ENCODE measurements at regions not wholly inside any gene's neighbourhood (a gene's known extent, or its start where the extent isn't known, plus 50 kb on each side); places are given as distances from the start of the nearest gene placed in this dataset.

DNA sequence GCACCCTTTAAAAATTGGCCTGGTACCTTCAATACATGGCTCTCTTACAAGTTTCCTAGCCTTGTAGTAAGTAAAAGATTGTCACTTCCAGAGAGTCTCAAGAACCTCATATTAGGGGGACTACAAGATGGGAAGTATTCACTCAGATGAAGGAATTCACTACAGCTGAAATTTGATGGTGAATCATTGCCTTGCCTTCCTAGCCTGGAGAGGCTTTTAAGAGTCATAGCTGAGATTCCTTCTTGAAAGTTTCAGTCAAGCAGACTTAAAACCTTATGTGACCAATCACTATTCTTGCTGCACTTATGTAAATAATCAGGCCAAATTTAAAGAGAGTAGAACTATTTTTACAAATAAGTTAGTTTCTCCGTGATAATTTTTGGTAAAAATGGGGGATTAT is 451.6 kb downstream of the TRHDE start:
- TF ChIP-seq POLR2A (IDR thresholded peaks at IDR 0.05; ENCODE audit: extremely low read depth, insufficient read length) (no peak), MYC (IDR thresholded peaks at IDR 0.05; ENCODE audit: low read depth, low read length) (no peak)
- TF ChIP-seq, protein P1, sequence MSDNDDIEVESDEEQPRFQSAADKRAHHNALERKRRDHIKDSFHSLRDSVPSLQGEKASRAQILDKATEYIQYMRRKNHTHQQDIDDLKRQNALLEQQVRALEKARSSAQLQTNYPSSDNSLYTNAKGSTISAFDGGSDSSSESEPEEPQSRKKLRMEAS (IDR thresholded peaks at IDR 0.05; ENCODE audit: low read depth, low read length) = no peak
- TF ChIP-seq, protein P2, sequence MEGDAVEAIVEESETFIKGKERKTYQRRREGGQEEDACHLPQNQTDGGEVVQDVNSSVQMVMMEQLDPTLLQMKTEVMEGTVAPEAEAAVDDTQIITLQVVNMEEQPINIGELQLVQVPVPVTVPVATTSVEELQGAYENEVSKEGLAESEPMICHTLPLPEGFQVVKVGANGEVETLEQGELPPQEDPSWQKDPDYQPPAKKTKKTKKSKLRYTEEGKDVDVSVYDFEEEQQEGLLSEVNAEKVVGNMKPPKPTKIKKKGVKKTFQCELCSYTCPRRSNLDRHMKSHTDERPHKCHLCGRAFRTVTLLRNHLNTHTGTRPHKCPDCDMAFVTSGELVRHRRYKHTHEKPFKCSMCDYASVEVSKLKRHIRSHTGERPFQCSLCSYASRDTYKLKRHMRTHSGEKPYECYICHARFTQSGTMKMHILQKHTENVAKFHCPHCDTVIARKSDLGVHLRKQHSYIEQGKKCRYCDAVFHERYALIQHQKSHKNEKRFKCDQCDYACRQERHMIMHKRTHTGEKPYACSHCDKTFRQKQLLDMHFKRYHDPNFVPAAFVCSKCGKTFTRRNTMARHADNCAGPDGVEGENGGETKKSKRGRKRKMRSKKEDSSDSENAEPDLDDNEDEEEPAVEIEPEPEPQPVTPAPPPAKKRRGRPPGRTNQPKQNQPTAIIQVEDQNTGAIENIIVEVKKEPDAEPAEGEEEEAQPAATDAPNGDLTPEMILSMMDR (IDR thresholded peaks at IDR 0.05; ENCODE audit: low read depth, low read length) = no peak
- DNase-seq (ENCODE audit: low read depth) = no peak
- no peak overlapping the region for H3K4me3 ChIP-seq (ENCODE audit: low read depth, low read length)

DNA sequence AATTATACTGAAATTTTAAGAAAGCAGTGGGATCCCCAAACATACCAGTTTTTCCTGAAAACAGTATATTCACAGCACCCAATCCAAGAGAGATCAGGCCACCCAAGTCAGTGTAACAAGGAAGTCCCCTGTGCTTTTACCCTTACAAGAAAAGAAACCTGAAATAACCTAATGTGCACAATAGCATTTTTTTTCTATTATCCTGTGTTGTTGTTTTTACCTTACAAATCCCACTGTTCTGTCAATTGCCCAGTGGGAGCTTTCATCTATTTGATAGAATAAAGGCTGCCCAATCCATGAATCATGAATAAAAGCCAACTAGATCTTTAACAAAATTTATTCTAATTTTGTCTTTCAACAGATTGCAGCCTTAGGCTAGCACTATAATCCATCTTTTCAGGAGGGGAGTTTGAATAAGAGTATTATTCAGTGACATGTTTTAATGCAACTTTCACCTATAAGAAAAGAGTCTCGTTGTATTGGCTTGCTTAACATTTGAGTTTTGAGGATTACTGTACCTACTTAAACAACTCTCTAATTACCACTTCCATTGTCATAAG is 457.4 kb downstream of the TRHDE start:
- H3K4me3 ChIP-seq (ENCODE audit: low read depth, low read length) = no peak overlapping the region
- DNase-seq (ENCODE audit: low read depth) = no peak
- TF ChIP-seq, protein P1 (IDR thresholded peaks at IDR 0.05; ENCODE audit: low read depth, low read length) = no peak
- no peak for TF ChIP-seq MYC (IDR thresholded peaks at IDR 0.05; ENCODE audit: low read depth, low read length)

DNA sequence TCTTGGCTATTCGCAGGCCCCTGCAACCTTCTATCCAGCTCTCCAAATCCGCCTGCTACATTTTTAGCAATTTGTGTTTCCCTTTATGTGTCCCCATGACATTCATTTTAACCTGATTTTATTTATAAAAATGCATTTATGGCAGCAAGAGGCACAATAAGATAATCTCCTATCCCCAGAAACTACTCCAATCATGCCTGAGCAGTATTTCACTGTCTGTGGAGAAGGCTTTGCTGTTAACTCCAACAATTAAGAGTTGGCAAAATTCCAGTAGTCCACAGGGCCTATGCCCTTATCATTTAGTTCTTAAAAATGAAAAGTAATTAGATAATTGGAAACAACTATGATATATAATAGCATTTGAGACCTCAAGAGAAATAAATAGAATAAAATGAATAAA is 462.4 kb downstream of the TRHDE start:
- no peak overlapping the region for H3K4me3 ChIP-seq (ENCODE audit: low read depth, low read length)
- TF ChIP-seq POLR2A (IDR thresholded peaks at IDR 0.05; ENCODE audit: extremely low read depth, insufficient read length) = no peak
- TF ChIP-seq, protein P2 (IDR thresholded peaks at IDR 0.05; ENCODE audit: low read depth, low read length) = no peak
- no peak for TF ChIP-seq MYC (IDR thresholded peaks at IDR 0.05; ENCODE audit: low read depth, low read length)
- TF ChIP-seq, protein P1 (IDR thresholded peaks at IDR 0.05; ENCODE audit: low read depth, low read length) = no peak
- no peak for DNase-seq (ENCODE audit: low read depth)

DNA sequence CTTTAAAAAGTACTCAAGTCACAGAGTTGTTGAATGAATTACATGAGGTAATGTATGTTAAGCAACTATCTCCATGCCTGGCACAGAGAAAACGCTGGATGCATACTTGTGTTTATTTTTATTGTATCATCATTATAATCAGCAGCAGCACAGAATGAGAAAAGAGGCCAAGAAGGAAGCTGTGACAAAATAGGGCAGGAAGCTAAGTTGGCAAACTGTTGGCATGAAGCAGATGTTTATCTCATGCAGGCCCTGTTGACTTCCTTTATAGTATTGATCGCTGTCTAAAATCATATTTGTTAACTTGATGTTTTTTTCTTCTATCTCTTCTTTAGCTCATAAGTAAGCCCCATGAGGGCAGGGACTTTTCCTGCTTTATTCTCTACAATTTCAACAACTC is 466.6 kb downstream of the TRHDE start:
- DNase-seq (ENCODE audit: low read depth) = no peak
- H3K4me3 ChIP-seq (ENCODE audit: low read depth, low read length) = no peak overlapping the region
- TF ChIP-seq, protein P2 (IDR thresholded peaks at IDR 0.05; ENCODE audit: low read depth, low read length) = no peak
- TF ChIP-seq POLR2A (IDR thresholded peaks at IDR 0.05; ENCODE audit: extremely low read depth, insufficient read length) = no peak
- TF ChIP-seq, protein P1 (IDR thresholded peaks at IDR 0.05; ENCODE audit: low read depth, low read length) = no peak
- no peak for TF ChIP-seq MYC (IDR thresholded peaks at IDR 0.05; ENCODE audit: low read depth, low read length)

DNA sequence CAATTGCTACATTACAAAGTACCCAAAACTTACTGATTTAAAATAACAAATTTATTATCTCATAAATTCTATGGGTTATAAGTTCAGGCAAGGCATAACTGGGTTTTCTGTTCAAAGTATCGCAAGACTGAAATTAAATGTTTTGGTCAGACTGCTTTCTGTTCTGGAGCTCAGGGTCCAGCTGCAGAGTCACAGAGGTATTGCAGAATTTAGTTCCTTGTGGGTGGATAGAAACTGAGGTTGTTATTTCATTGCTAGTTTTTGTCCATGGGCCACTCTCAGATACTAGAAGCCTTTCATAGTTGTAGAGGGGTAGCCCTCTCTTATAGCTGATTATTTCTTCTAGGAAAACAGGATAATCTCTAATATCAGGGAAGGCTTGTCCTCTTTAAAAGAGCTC is 467.9 kb downstream of the TRHDE start:
- TF ChIP-seq MYC (IDR thresholded peaks at IDR 0.05; ENCODE audit: low read depth, low read length) = no peak
- TF ChIP-seq, protein P2 (IDR thresholded peaks at IDR 0.05; ENCODE audit: low read depth, low read length) = no peak
- TF ChIP-seq, protein P1 (IDR thresholded peaks at IDR 0.05; ENCODE audit: low read depth, low read length) = no peak
- no peak for TF ChIP-seq POLR2A (IDR thresholded peaks at IDR 0.05; ENCODE audit: extremely low read depth, insufficient read length)
- DNase-seq (ENCODE audit: low read depth) = no peak
- no peak overlapping the region for H3K4me3 ChIP-seq (ENCODE audit: low read depth, low read length)

DNA sequence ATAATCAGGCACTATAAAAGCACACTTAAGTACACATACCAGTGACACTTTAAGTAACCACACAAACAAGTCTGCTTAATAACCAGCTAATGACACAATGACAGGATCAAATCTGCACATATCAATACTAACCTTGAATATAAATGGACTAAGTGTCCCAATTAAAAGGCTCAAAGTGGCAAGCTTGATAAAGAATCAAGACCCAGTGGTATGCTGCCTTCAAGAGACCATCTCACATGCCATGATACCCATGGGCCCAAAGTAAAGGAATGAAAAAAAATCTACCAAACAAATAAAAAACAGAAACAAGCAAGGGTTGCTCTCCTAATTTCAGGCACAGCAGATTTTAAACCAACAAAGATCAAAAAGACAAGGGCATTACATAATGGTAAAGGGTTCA is 470.4 kb downstream of the TRHDE start:
- no peak overlapping the region for H3K4me3 ChIP-seq (ENCODE audit: low read depth, low read length)
- TF ChIP-seq POLR2A (IDR thresholded peaks at IDR 0.05; ENCODE audit: extremely low read depth, insufficient read length) = no peak
- TF ChIP-seq, protein P2 (IDR thresholded peaks at IDR 0.05; ENCODE audit: low read depth, low read length) = no peak
- DNase-seq (ENCODE audit: low read depth) = no peak
